B cell (primary cell): ENCODE measurements at regions not wholly inside any gene's neighbourhood (a gene's known extent, or its start where the extent isn't known, plus 50 kb on each side); places are given as distances from the start of the nearest gene placed in this dataset.

Experiments used
- ATAC-seq: fragments of 200-7000 bp; cut with Tn5 transposase; one replicate; pipeline ENCODE4 v1.10.0; 2021; ENCODE audit warnings: low read depth, mild to moderate bottlenecking, moderate number of reproducible peaks, moderate library complexity
- CTCF ChIA-PET: fragments of 350-600 bp; sonication (Branson Sonifier 250); formaldehyde crosslinking; loops from one replicate; lab custom pipeline; 2021; ENCODE audit warnings: antibody characterized with exemption, inconsistent platforms; lab: Charles Lee
- POLR2A ChIA-PET: fragments of 350-600 bp; sonication (Branson Sonifier 250); formaldehyde crosslinking; loops from one replicate; lab custom pipeline; 2021; ENCODE audit warnings: antibody characterized with exemption; lab: Charles Lee
- DNase-seq: peaks from one replicate; pipeline ENCODE4 v3.0.0; 2013
- H2AFZ ChIP-seq: 2 replicates; pipeline ENCODE4 v1.6.1; 2012; ENCODE audit warnings: mild to moderate bottlenecking, low read depth, low read length; ENCODE audit not compliant: insufficient read depth, poor library complexity, severe bottlenecking
- H3K27ac ChIP-seq, 2 donors: 1 replicate in 1 of 2; 2 replicates in 1 of 2; pipeline ENCODE4 v1.5.1; 2012 to 2013; ENCODE audit warnings: low read length in 2 of 2, mild to moderate bottlenecking in 2 of 2, moderate library complexity in 1 of 2
- H3K27me3 ChIP-seq, 4 experiments: fragments of 200-600 bp in 1 of 4; sonication (generic) in 1 of 4; replicated peaks in 1 of 4; 1 replicate in 2 of 4; 2 replicates in 2 of 4; pipeline versions ENCODE4 v1.6.1 to v1.7.0; 2013 to 2016; ENCODE audit warnings: low read length in 3 of 4, mild to moderate bottlenecking in 2 of 4, mixed read lengths in 1 of 4, moderate library complexity in 1 of 4; ENCODE audit not compliant: insufficient read depth in 4 of 4, control insufficient read depth in 3 of 4; ENCODE audit errors: control extremely low read depth in 1 of 4
- H3K36me3 ChIP-seq, 2 experiments: replicated peaks in 1 of 2; 1 replicate in 1 of 2; 2 replicates in 1 of 2; pipeline versions ENCODE4 v1.6.1 to v1.7.1; 2013; ENCODE audit warnings: low read length in 1 of 2; ENCODE audit not compliant: insufficient read depth in 2 of 2, control insufficient read depth in 1 of 2; ENCODE audit errors: control extremely low read depth in 1 of 2, extremely low read depth in 1 of 2
- H3K4me1 ChIP-seq, 2 donors: fragments of 200-600 bp in 1 of 2; sonication (generic) in 1 of 2; 1 replicate in 1 of 2; 2 replicates in 1 of 2; pipeline versions ENCODE4 v1.5.1 to v1.6.1; 2013 to 2017; ENCODE audit warnings: low read length in 2 of 2; ENCODE audit not compliant: control insufficient read depth in 2 of 2, insufficient read depth in 2 of 2
- H3K4me2 ChIP-seq: replicated peaks from 2 replicates; pipeline ENCODE3; 2012; ENCODE audit warnings: mild to moderate bottlenecking, low read depth, low read length; ENCODE audit not compliant: poor library complexity, severe bottlenecking
- H3K4me3 ChIP-seq, 5 experiments: fragments of 200-600 bp in 1 of 5; sonication (generic) in 1 of 5; 1 replicate in 3 of 5; 2 replicates in 2 of 5; pipeline versions ENCODE4 v1.5.1 to v1.7.0; 2011 to 2016; ENCODE audit warnings: low read length in 4 of 5, mild to moderate bottlenecking in 4 of 5, low read depth in 2 of 5, control low read depth in 1 of 5, moderate library complexity in 1 of 5; ENCODE audit not compliant: insufficient read depth in 1 of 5; ENCODE audit errors: control extremely low read depth in 1 of 5, extremely low read depth in 1 of 5
- H3K79me2 ChIP-seq: fragments of 200-600 bp; sonication (generic); one replicate; pipeline ENCODE4 v1.6.0; 2016; ENCODE audit warnings: low read length; ENCODE audit not compliant: control insufficient read depth, insufficient read depth
- H3K9ac ChIP-seq: fragments of 200-600 bp; sonication (generic); 2 replicates; pipeline ENCODE4 v1.6.1; 2017; ENCODE audit warnings: mild to moderate bottlenecking, low read length, moderate library complexity
- H3K9me3 ChIP-seq, 3 donors: one replicate each; pipeline versions ENCODE4 v1.6.1 to v1.7.1; 2013; ENCODE audit warnings: low read length in 2 of 3; ENCODE audit not compliant: control insufficient read depth in 2 of 3, insufficient read depth in 1 of 3; ENCODE audit errors: control extremely low read depth in 1 of 3
- H4K20me1 ChIP-seq: 2 replicates; pipeline ENCODE4 v1.6.0; 2012; ENCODE audit warnings: mild to moderate bottlenecking, low read length; ENCODE audit not compliant: insufficient read depth, control insufficient read depth, poor library complexity, severe bottlenecking
- H3K27ac Mint-ChIP-seq: one replicate; pipeline ENCODE4 v1.8.0; 2021; ENCODE audit warnings: mixed read lengths
- H3K27me3 Mint-ChIP-seq: one replicate; pipeline ENCODE4 v1.8.0; 2021; ENCODE audit warnings: mixed read lengths
- H3K4me1 Mint-ChIP-seq: one replicate; pipeline ENCODE4 v1.8.0; 2021; ENCODE audit warnings: mixed read lengths
- H3K4me3 Mint-ChIP-seq: one replicate; pipeline ENCODE4 v1.8.0; 2021; ENCODE audit warnings: mixed read lengths
- H3K9me3 Mint-ChIP-seq: one replicate; pipeline ENCODE4 v1.8.0; 2022; ENCODE audit warnings: mixed read lengths; ENCODE audit not compliant: insufficient read depth
- CTCF ChIP-seq: fragments of 200-600 bp; IDR thresholded peaks from one replicate; pipeline ENCODE4 v1.8.0; 2022; ENCODE audit warnings: antibody characterized with exemption, mild to moderate bottlenecking
- EZH2 ChIP-seq: IDR thresholded peaks from 2 replicates; pipeline ENCODE4 v1.6.1; 2012; ENCODE audit warnings: borderline replicate concordance, low read depth, mild to moderate bottlenecking, moderate library complexity, low read length; ENCODE audit not compliant: insufficient read depth, poor library complexity, severe bottlenecking
- WGBS: methylation state at CpG from one replicate; pipeline ENCODE4 v1.1.5; 2013; ENCODE audit warnings: missing lambda C conversion rate; ENCODE audit not compliant: insufficient coverage; 5-methylcytosine and 5-hydroxymethylcytosine counted together
- intact Hi-C: fragments of 100-400 bp; cut with micrococcal nuclease; formaldehyde crosslinking; loops from one replicate; pipeline ENCODE4 v1.10.0; 2022

- no peaks in the 10 kb centered on the region for H3K4me1 Mint-ChIP-seq
- H3K27me3 Mint-ChIP-seq = no peaks in the 10 kb centered on the region
- no peak for ATAC-seq
- TF ChIP-seq CTCF (no peak), EZH2 (no peak)
- Histone ChIP-seq H3K9me3 (no peaks in the 10 kb centered on the region), H4K20me1 (no peaks in the 10 kb centered on the region), H3K79me2 (no peaks in the 10 kb centered on the region), H3K27me3 (no peaks in the 10 kb centered on the region), H3K4me3 (no peak overlapping the region), H3K4me1 (no peaks in the 10 kb centered on the region), H3K9ac (no peak overlapping the region), H3K27ac (no peak overlapping the region), H2AFZ (no peak overlapping the region), H3K36me3 (no peaks in the 10 kb centered on the region), H3K4me2 (no peak overlapping the region)
- intact Hi-C loops = no loop called here
- no peak for DNase-seq
- no peak overlapping the region for H3K27ac Mint-ChIP-seq
- POLR2A ChIA-PET = no interaction called here
- H3K9me3 Mint-ChIP-seq = no peaks in the 10 kb centered on the region
- H3K4me3 Mint-ChIP-seq = no peak overlapping the region
- CTCF ChIA-PET = no interaction called here
- no CpG with 5 or more reads among the region's 2 CpGs for WGBS
Measured at GRCh38 chr2:183951630-183952029, 646.7 kb upstream of the ZNF804A start.

GRCh38 chr2:183952741-183953140 lies 645.6 kb upstream of the ZNF804A start:
- Histone ChIP-seq H3K4me3 (no peak overlapping the region), H4K20me1 (no peaks in the 10 kb centered on the region), H3K9me3 (no peaks in the 10 kb centered on the region), H2AFZ (no peak overlapping the region), H3K79me2 (no peaks in the 10 kb centered on the region), H3K4me2 (no peak overlapping the region), H3K27me3 (no peaks in the 10 kb centered on the region), H3K9ac (no peak overlapping the region), H3K36me3 (no peaks in the 10 kb centered on the region), H3K27ac (no peak overlapping the region), H3K4me1 (no peaks in the 10 kb centered on the region)
- H3K9me3 Mint-ChIP-seq = no peaks in the 10 kb centered on the region
- DNase-seq = no peak
- TF ChIP-seq CTCF (no peak), EZH2 (no peak)
- no peaks in the 10 kb centered on the region for H3K4me1 Mint-ChIP-seq
- intact Hi-C loops = no loop called here
- CTCF ChIA-PET = no interaction called here
- H3K4me3 Mint-ChIP-seq = no peak overlapping the region
- ATAC-seq = no peak
- H3K27ac Mint-ChIP-seq = no peak overlapping the region
- WGBS = no CpG with 5 or more reads among the region's 2 CpGs
- POLR2A ChIA-PET = no interaction called here
- no peaks in the 10 kb centered on the region for H3K27me3 Mint-ChIP-seq
